ENCODE measurements at regions not wholly inside any gene's neighbourhood (a gene's known extent, or its start where the extent isn't known, plus 50 kb on each side); places are given as distances from the start of the nearest gene placed in this dataset.

GRCh38 chr6:72530750-72531149 lies 91.1 kb upstream of the KCNQ5 start:
- Histone ChIP-seq H3K27me3 (ENCODE audit: low read depth, low read length) (no peaks in the 10 kb centered on the region; the same call in 1 of the 2 replicates), H3K4me1 (ENCODE audit: low read length) (no peaks in the 10 kb centered on the region), H3K9me3 (ENCODE audit: insufficient read depth, low read length) (no peaks in the 10 kb centered on the region; the same call in 1 of the 2 replicates), H3K4me2 (ENCODE audit: low read length) (no peak overlapping the region), H2AFZ (ENCODE audit: low read depth, low read length) (no peak overlapping the region), H3K79me2 (ENCODE audit: low read length) (no peaks in the 10 kb centered on the region), H3K27ac (ENCODE audit: low read length) (no peak overlapping the region), H3K9ac (ENCODE audit: low read length) (no peak overlapping the region), H3K36me3 (replicated peaks; ENCODE audit: low read depth, low read length) (no peaks in the 10 kb centered on the region), H4K20me1 (ENCODE audit: insufficient read depth, low read length) (no peaks in the 10 kb centered on the region), H3K4me3 (ENCODE audit: low read length) (no peak overlapping the region)
- TF ChIP-seq CTCF (IDR thresholded peaks at IDR 0.05; ENCODE audit: low read depth, low read length) (no peak), EZH2phosphoT487 (IDR thresholded peaks at IDR 0.05; ENCODE audit: low read depth) (no peak)

- Histone ChIP-seq H3K27me3 (ENCODE audit: low read depth, low read length) (no peaks in the 10 kb centered on the region; the same call in 1 of the 2 replicates), H3K9me3 (ENCODE audit: insufficient read depth, low read length) (no peaks in the 10 kb centered on the region), H3K79me2 (ENCODE audit: low read length) (no peaks in the 10 kb centered on the region), H4K20me1 (ENCODE audit: insufficient read depth, low read length) (no peaks in the 10 kb centered on the region), H3K4me1 (ENCODE audit: low read length) (no peaks in the 10 kb centered on the region), H3K4me3 (ENCODE audit: low read length) (no peak overlapping the region), H2AFZ (ENCODE audit: low read depth, low read length) (no peak overlapping the region), H3K27ac (ENCODE audit: low read length) (no peak overlapping the region), H3K4me2 (ENCODE audit: low read length) (no peak overlapping the region), H3K9ac (ENCODE audit: low read length) (no peak overlapping the region), H3K36me3 (replicated peaks; ENCODE audit: low read depth, low read length) (no peaks in the 10 kb centered on the region)
- TF ChIP-seq EZH2phosphoT487 (IDR thresholded peaks at IDR 0.05; ENCODE audit: low read depth) (no peak), CTCF (IDR thresholded peaks at IDR 0.05; ENCODE audit: low read depth, low read length) (no peak)
Measured at GRCh38 chr6:72533606-72534005, 88.3 kb upstream of the KCNQ5 start.

GRCh38 chr6:72534236-72534635 lies 87.6 kb upstream of the KCNQ5 start:
- Histone ChIP-seq H3K4me1 (ENCODE audit: low read length) (no peaks in the 10 kb centered on the region), H4K20me1 (ENCODE audit: insufficient read depth, low read length) (no peaks in the 10 kb centered on the region), H3K9ac (ENCODE audit: low read length) (no peak overlapping the region), H3K4me2 (ENCODE audit: low read length) (no peak overlapping the region), H3K27me3 (ENCODE audit: low read depth, low read length) (no peaks in the 10 kb centered on the region; the same call in 1 of the 2 replicates), H3K79me2 (ENCODE audit: low read length) (no peaks in the 10 kb centered on the region), H3K36me3 (replicated peaks; ENCODE audit: low read depth, low read length) (no peaks in the 10 kb centered on the region), H2AFZ (ENCODE audit: low read depth, low read length) (no peak overlapping the region), H3K27ac (ENCODE audit: low read length) (no peak overlapping the region), H3K9me3 (ENCODE audit: insufficient read depth, low read length) (no peaks in the 10 kb centered on the region), H3K4me3 (ENCODE audit: low read length) (no peak overlapping the region)
- TF ChIP-seq EZH2phosphoT487 (IDR thresholded peaks at IDR 0.05; ENCODE audit: low read depth): no peak
- no peak for TF ChIP-seq CTCF (IDR thresholded peaks at IDR 0.05; ENCODE audit: low read depth, low read length)

- Histone ChIP-seq H4K20me1 (ENCODE audit: insufficient read depth, low read length) (no peaks in the 10 kb centered on the region), H3K79me2 (ENCODE audit: low read length) (no peaks in the 10 kb centered on the region), H3K27me3 (ENCODE audit: low read depth, low read length) (no peaks in the 10 kb centered on the region; the same call in 1 of the 2 replicates), H3K4me3 (ENCODE audit: low read length) (no peak overlapping the region), H3K36me3 (replicated peaks; ENCODE audit: low read depth, low read length) (no peaks in the 10 kb centered on the region), H3K9ac (ENCODE audit: low read length) (no peak overlapping the region), H3K4me1 (ENCODE audit: low read length) (no peaks in the 10 kb centered on the region), H2AFZ (ENCODE audit: low read depth, low read length) (no peak overlapping the region), H3K9me3 (ENCODE audit: insufficient read depth, low read length) (peaks cover 3% of the 10 kb centered on the region; the same call in 1 of the 2 replicates), H3K4me2 (ENCODE audit: low read length) (no peak overlapping the region), H3K27ac (ENCODE audit: low read length) (no peak overlapping the region)
- TF ChIP-seq EZH2phosphoT487 (IDR thresholded peaks at IDR 0.05; ENCODE audit: low read depth) (no peak), CTCF (IDR thresholded peaks at IDR 0.05; ENCODE audit: low read depth, low read length) (no peak)
Measured at GRCh38 chr6:72535124-72535523, 86.7 kb upstream of the KCNQ5 start.
